Endothelial cell of umbilical vein (primary cell): ENCODE measurements at regions not wholly inside any gene's neighbourhood (a gene's known extent, or its start where the extent isn't known, plus 50 kb on each side); places are given as distances from the start of the nearest gene placed in this dataset.

Experiments
- BruUV-seq: library from RNA; stranded (reverse); fragments of 400-500 nt; replicated peaks from 2 replicates; lab custom pipeline; 2021; lab: Mats Ljungman, UMichigan
- CTCF ChIA-PET: fragments of 300-600, 350-600 bp; sonication (Branson Sonifier 250); formaldehyde crosslinking; loops from one replicate; lab custom pipeline; 2021; ENCODE audit warnings: antibody characterized with exemption, inconsistent platforms; lab: Charles Lee
- POLR2A ChIA-PET: fragments of 300-600, 350-600 bp; sonication (Branson Sonifier 250); formaldehyde crosslinking; loops from one replicate; lab custom pipeline; 2021; ENCODE audit warnings: antibody characterized with exemption, inconsistent platforms; lab: Charles Lee
- DNase-seq: peaks from one replicate; pipeline ENCODE4 v3.0.0-alpha.2; 2011; ENCODE audit warnings: low read depth, low spot score
- FAIRE-seq: peaks from 2 replicates; lab custom pipeline; 2011; peaks lifted over from hg19 to GRCh38; lab: Jason Lieb, UNC
- H2AFZ ChIP-seq: 2 replicates; pipeline ENCODE4 v1.6.0; 2012; ENCODE audit warnings: low read depth, low read length, control low read depth, inconsistent platforms
- H3K27ac ChIP-seq: 2 replicates; pipeline ENCODE4 v1.5.1; 2011; ENCODE audit warnings: low read depth, mild to moderate bottlenecking, control low read depth, low read length, moderate library complexity; ENCODE audit not compliant: insufficient read depth
- H3K27me3 ChIP-seq, 2 experiments: 2 replicates each; pipeline versions ENCODE4 v1.6.0 to v1.6.1; 2011; ENCODE audit warnings: low read length in 2 of 2, mixed read lengths in 1 of 2; ENCODE audit not compliant: control insufficient read depth in 2 of 2, insufficient read depth in 2 of 2
- H3K36me3 ChIP-seq, 2 experiments: 2 replicates in 1 of 2; 3 replicates in 1 of 2; pipeline ENCODE4 v1.5.1; 2011; ENCODE audit warnings: low read length in 2 of 2, mild to moderate bottlenecking in 1 of 2, moderate library complexity in 1 of 2; ENCODE audit not compliant: control insufficient read depth in 2 of 2, insufficient read depth in 2 of 2; ENCODE audit errors: extremely low read depth in 1 of 2
- H3K4me1 ChIP-seq: 3 replicates; pipeline ENCODE4 v1.5.1; 2011; ENCODE audit warnings: mild to moderate bottlenecking, low read length; ENCODE audit not compliant: control insufficient read depth, insufficient read depth; ENCODE audit errors: extremely low read depth
- H3K4me2 ChIP-seq: 2 replicates; pipeline ENCODE4 v1.6.1; 2011; ENCODE audit warnings: low read length, control low read depth, mixed read lengths; ENCODE audit not compliant: insufficient read depth
- H3K4me3 ChIP-seq, 3 experiments: fragments of 200-600 bp in 1 of 3; sonication (generic), shearing (Covaris generic) in 1 of 3; replicated peaks in 1 of 3; 2 replicates each; pipeline ENCODE4 v1.5.1; 2011 to 2016; ENCODE audit warnings: control low read depth in 3 of 3, low read length in 3 of 3, mild to moderate bottlenecking in 2 of 3, inconsistent platforms in 1 of 3, low read depth in 1 of 3, moderate library complexity in 1 of 3; ENCODE audit not compliant: insufficient read depth in 1 of 3
- H3K79me2 ChIP-seq: 2 replicates; pipeline ENCODE4 v1.6.0; 2012; ENCODE audit warnings: low read length, inconsistent platforms; ENCODE audit not compliant: control insufficient read depth, insufficient read depth
- H3K9ac ChIP-seq: replicated peaks from 2 replicates; pipeline ENCODE3; 2011; ENCODE audit warnings: low read length, control low read depth; ENCODE audit not compliant: insufficient read depth; ENCODE audit errors: extremely low read depth
- H3K9me1 ChIP-seq: replicated peaks from 3 replicates; pipeline ENCODE4 v1.6.0; 2011; ENCODE audit warnings: mild to moderate bottlenecking, low read length; ENCODE audit not compliant: control insufficient read depth, insufficient read depth; ENCODE audit errors: extremely low read depth
- H3K9me3 ChIP-seq: replicated peaks from 2 replicates; pipeline ENCODE4 v1.5.1; 2012; ENCODE audit warnings: low read length, inconsistent platforms; ENCODE audit not compliant: control insufficient read depth, insufficient read depth
- H4K20me1 ChIP-seq: replicated peaks from 2 replicates; pipeline ENCODE3; 2011; ENCODE audit warnings: mild to moderate bottlenecking, low read length; ENCODE audit not compliant: control insufficient read depth, insufficient read depth; ENCODE audit errors: extremely low read depth
- CTCF ChIP-seq, 2 donors: IDR thresholded peaks; 1 replicate in 1 of 2; 2 replicates in 1 of 2; pipeline ENCODE4 v1.5.1; 2011; ENCODE audit warnings: low read length in 2 of 2, mild to moderate bottlenecking in 2 of 2, moderate library complexity in 2 of 2, control low read depth in 1 of 2, inconsistent platforms in 1 of 2, low read depth in 1 of 2; ENCODE audit not compliant: insufficient read depth in 1 of 2; ENCODE audit errors: extremely low read depth in 1 of 2
- FOS ChIP-seq: IDR thresholded peaks from 2 replicates; pipeline ENCODE4 v1.6.1; 2011; ENCODE audit warnings: mild to moderate bottlenecking, low read length, moderate library complexity, borderline replicate concordance; ENCODE audit not compliant: insufficient read depth
- dilution Hi-C: fragments of 300-500 bp; cut with MboI; formaldehyde crosslinking; loops from one replicate; pipeline ENCODE4 v1.15.0; 2019; ENCODE audit warnings: low sequenced_read_pairs; ENCODE audit not compliant: extremely low pct_ligation_motif_present
- intact Hi-C: fragments of 100-400 bp; cut with micrococcal nuclease; formaldehyde crosslinking; loops from one replicate; pipeline ENCODE4 v1.10.0; 2022
- TF ChIP-seq, protein P1 (sequence below): IDR thresholded peaks from 2 replicates; pipeline ENCODE4 v1.6.1; 2011; ENCODE audit not compliant: insufficient read depth, insufficient read length

DNA sequence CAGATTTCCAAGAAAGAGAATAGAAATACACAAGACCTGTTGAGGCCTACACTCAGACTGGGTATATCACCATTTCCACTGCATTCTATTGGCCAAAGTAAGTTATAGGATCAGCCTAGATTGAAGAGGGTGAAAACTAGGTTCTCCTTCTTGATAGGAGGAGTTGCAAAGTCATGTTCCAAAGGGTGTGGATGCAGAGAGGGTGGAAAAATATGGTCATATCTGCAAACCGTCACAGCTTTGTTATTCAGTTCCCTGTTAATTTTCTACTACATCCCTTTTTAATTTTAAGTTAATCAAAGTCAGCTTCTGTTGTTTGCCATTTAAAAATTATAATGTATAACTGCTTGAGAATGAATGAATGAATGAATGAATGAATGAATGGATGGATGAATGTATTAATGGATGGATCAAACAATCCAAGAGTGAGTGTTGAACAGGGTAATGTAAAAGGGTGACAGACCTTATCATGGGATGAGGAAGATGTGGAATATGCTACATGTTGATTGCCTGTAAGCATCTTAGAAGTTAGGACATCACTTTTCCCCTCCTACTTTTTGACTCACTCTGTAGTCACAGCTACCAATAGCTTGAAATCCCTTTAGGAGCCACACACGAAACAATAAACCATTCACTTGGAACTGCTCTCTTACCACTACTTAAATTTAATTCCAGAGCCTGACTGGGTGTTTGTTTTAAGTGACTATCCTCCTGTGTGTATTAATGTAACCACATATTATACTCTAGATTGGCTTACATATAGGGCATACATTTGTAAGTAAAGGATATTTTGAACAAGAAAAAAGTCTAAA lies 121.5 kb downstream of the CCDC34 start:
- TF ChIP-seq FOS, result no peak
- TF ChIP-seq, protein P1, sequence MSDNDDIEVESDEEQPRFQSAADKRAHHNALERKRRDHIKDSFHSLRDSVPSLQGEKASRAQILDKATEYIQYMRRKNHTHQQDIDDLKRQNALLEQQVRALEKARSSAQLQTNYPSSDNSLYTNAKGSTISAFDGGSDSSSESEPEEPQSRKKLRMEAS, result no peak
- no peak for TF ChIP-seq CTCF (IDR thresholded peaks at IDR 0.05; ENCODE audit: extremely low read depth in 1 of 2, insufficient read depth in 1 of 2, low read depth in 1 of 2, low read length in 2 of 2)
- H3K4me1 ChIP-seq, result no peaks in the 10 kb centered on the region
- H3K79me2 ChIP-seq, result no peaks in the 10 kb centered on the region
- no TSS peak for BruUV-seq
- H3K27ac ChIP-seq, result no peak overlapping the region
- no peak for FAIRE-seq
- no peak overlapping the region for H2AFZ ChIP-seq
- intact Hi-C loops (no loop called here), dilution Hi-C loops (no loop called here)
- H3K9me1 ChIP-seq, result no peaks in the 10 kb centered on the region
- no peak for DNase-seq
- CTCF ChIA-PET, result interaction anchor here (1.3 kb wide), 1 partner anchor 10 kb away, joined by 3 read pairs; no protein-coding TSS in a partner anchor
- peaks cover 21 to 29% of the 10 kb centered on the region in 2 experiments for H3K27me3 ChIP-seq
- no peak overlapping the region for H3K4me2 ChIP-seq
- H3K9me3 ChIP-seq, result no peaks in the 10 kb centered on the region
- H3K4me3 ChIP-seq, result no peak overlapping the region
- H3K36me3 ChIP-seq, result no peaks in the 10 kb centered on the region
- H3K9ac ChIP-seq, result no peak overlapping the region
- POLR2A ChIA-PET, result no interaction called here
- no peaks in the 10 kb centered on the region for H4K20me1 ChIP-seq
